ENCODE measurements at regions not wholly inside any gene's neighbourhood (a gene's known extent, or its start where the extent isn't known, plus 50 kb on each side); places are given as distances from the start of the nearest gene placed in this dataset.
"Not testable (repeated sequence)": the region's sequence is repeated elsewhere in the genome, so short reads cannot be mapped to it uniquely, and the experiment has no call there.

DNA sequence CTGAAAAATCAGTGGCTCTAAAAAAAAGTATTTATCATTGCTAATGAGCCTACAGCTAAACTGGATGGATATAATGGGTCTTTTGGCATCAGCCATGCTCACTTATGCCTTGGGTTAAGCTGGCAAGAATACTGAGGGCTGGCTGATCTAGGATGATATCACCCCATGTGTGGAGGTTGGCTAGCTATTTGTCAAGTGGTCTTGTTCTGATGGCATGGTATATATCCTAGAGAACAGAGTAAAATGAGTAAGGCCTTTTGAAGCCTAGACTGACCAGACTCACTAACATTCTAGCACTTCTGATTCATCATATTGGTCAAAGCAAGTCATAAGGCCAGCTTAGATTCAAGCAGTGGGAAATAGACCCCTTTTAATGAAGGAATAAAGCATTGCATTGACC lies 383.0 kb downstream of the SLITRK1 start:
- DNase-seq: no peak
- intact Hi-C loops (cut with DNase I): no loop called here

DNA sequence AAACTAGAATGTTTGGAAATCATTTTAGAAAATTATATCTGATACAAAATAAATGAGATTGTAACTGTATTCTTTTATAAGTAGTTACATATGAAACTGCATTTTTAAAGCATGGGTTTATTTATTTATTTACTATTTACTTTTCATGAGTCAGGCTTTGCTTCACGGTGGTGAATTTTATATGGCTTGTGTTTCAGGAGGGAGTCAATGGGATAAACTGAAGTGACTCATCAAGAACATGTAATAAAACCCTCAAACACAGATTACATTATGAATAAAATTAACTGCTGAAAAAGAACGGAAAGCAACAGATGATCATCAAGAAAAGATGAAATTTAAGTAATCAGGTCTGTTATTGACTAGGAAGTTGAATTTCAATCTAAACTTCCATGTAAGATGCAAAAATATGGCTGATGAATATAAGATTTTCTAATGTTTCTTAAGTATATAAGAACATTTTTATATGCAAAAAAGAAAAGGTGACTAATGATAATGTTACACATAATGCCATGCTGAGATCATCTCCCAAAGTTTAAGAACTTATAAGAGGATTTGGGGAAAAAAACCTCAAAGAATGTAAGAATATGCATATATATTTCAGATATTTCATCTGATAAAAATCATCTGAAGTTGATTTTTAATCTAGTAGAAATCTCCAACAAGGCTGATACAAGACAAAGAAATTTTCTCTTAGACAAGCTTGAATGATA lies 383.6 kb downstream of the SLITRK1 start:
- DNase-seq: no peak
- intact Hi-C loops (cut with DNase I): no loop called here

DNA sequence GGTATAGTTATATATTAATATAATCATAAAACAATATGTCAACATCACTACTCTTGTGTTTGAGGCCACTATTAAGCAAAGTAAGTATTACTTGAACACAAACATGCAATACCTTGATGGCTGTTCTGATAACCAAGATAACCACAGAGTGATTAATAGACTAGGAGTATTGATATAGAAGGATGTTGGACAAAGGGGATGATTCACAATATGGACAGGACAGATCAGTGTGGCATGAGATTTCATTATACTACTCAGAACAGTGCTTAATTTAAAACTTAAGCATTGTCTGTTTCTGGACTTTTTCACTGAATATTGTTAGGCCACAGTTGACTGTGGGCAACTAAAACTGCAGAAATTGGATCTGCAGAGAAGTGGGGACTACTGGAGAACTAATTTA lies 384.2 kb downstream of the SLITRK1 start:
- intact Hi-C loops (cut with DNase I): no loop called here
- no peak for DNase-seq

DNA sequence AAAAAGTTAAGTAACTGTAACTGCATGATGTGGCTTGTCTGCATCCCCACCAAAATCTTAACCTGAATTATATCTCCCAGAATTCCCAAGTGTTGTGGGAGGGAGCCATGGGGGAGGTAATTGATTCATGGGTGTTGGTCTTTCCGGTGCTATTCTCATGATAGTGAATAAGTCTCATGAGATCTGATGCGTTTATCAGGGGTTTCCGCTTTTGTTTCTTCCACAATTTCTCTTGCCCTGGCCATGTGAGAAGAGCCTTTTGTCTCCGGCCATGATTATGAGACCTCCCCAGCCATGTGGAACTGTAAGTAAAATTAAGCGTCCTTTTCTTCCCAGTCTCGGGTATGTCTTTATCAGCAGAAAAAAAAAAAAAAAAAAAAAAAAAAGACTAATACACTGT lies 385.8 kb downstream of the SLITRK1 start:
- intact Hi-C loops (cut with DNase I): no loop called here
- DNase-seq: no peak

DNA sequence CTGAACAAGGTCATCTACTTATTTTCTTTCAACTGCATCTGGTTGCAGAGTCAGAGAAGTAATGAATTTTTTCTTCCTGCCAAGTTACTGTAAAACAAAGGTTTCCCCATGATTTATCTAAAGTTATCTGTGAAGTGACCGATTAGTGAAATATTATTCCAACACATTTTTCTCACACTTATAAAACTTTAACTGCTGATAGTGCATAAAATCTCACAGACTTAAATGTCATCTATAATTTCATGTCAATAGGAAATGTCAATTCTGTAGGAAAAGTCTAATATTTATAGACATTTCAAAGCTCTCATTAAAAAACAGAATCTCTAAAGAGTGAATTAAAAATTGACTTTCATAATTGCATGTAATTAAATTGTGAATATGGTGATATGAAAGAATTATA lies 397.2 kb downstream of the SLITRK1 start:
- DNase-seq: no peak
- intact Hi-C loops (cut with DNase I): no loop called here

DNA sequence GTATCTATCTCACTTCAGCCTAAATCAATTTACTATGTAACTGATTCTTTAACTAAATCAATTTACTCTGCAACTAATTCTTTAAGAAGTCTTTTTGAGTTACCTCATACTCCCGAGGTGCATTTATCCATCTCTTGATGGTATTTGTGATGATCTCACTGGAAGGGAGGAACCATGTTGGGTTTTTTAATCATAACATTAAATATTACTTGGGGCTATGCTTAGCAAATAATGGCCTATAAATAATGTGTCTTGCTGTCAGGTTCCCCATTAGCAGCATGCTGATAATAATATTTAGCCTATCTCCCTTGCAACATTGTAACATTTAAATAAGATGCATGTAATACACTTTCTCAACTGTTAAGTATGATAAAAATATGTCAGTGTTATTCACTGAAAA lies 411.3 kb downstream of the SLITRK1 start:
- DNase-seq: no peak

DNA sequence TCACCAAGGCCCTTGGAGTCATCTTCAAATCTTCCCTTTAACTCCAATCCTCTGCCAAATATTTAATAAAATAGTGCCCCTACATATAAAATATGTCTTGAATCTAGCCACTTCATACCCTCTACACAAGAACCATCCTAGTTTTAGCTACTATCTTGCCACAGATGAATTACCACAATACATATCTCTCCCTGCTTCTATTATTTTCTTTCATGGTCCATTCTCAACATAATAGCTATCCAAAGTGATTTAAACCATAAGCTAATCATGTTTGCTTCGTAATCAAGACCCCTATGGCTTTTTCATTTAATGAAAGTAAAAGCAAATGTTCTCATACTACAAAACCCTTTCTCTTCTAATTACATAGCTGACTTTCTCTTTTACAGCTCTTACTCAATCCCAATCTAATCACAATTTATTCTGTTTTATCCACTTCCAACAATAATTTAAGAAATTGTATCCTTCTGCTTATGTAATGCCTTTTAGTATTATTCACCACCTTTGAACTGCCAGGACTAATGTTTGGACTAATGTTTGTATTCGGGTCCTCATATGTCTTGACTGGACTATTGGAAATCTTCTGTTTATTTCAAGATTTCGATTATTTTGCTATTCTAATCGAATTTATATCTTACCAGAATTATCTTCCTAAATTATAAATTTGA lies 412.0 kb downstream of the SLITRK1 start:
- no peak for DNase-seq
- intact Hi-C loops (cut with DNase I): no loop called here

More for the DNA sequence above, 411.3 kb downstream of the SLITRK1 start:
- intact Hi-C loops (cut with DNase I): no loop called here

DNA sequence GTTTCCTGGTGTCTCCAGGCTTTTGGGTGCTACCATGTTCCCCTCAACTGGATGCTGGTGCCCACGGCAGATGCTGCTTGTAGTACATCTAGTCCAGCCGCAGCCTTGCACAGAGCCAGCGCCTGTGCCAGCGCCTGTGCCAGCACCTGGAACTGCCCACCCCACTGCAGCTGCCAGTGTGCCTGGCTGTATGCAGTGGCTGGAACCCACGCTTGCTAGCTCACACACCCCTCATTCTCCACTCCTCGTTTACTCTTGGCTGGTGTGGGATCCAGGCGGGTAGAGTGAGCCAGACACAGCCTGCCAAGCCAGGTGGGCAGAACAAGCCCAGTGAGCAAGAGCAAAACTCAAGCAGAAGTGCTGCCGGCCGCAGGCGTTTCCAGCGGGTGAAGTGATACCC lies 428.6 kb downstream of the SLITRK1 start:
- DNase-seq: peak in 3 of 10 donors; percentile 55 to 83 (median 64)
- intact Hi-C loops (cut with DNase I): no loop called here

DNA sequence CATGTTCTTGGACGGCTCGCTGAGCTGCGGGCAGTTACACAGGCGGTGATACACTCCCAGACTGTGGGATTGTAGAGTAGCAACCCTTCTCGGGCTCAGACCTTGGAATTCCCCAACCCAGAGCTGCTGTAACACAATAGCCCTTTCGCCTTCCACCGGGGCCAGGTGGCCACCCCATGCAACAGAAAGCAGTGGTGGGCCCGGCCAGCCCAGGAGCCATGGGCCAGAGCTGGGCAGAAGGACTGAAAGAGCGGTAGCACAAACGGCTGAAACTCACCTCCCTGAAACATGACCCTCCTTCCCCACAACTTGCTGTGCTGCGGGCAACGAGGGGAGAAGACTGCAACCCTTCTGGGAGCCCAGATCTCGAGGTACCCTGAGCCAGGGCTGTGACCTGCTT lies 429.0 kb downstream of the SLITRK1 start:
- intact Hi-C loops (cut with DNase I): no loop called here
- peak in 1 of 10 donors; percentile 51 for DNase-seq

DNA sequence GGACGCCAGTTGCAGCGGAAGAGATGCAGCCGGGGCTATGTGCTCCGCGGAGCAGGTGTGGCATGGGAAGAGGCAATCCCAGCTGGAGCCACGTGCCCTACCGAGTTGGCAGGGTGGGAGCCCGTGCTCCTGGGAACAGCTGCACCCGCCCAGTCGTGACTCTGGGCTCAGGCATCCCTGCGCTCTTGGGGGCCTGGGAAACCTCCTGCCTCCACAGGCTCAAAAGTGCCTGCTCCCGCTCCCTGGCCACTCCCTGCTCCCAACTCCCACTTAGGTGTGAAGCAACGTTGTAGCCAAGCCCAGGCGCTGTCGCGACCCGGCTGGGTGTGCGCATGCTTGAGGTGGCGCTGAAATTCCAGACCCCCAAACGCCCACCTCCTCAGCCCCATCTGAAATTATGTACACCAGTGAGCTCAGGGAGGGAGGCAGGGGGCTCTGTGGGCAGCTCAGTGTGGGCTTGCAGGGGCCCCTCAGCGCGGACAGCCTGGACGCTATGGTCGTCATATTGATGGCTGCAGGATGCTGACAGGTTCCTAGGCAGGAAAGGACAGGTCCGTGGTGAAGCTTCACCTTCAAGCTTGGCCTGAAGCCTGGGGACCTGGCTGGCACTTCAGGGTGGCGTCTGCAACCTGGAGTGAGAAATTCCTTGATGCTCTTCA lies 429.9 kb downstream of the SLITRK1 start:
- DNase-seq: peak in 3 of 10 donors; percentile 67 to 77 (median 76)
- intact Hi-C loops (cut with DNase I): no loop called here

DNA sequence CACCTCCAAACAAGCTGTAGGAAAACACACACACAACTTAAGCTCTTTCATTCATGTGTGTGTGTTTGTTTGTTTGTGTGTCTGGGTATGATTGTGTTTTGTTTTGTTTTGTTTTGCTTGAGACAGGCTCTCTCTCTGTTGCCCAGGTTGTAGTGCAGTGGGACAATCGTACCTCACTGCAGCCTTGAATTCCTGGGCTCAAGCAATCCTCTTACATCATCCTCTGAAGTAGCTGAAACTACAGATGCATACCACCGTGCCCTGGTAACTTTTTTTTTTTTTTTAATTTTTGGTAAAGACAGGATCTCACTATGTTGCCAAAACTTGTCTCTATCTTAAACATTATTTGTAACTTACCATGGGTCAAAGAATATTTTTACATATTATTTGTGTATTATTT lies 431.7 kb downstream of the SLITRK1 start:
- DNase-seq: no peak
- intact Hi-C loops (cut with DNase I): no loop called here

DNA sequence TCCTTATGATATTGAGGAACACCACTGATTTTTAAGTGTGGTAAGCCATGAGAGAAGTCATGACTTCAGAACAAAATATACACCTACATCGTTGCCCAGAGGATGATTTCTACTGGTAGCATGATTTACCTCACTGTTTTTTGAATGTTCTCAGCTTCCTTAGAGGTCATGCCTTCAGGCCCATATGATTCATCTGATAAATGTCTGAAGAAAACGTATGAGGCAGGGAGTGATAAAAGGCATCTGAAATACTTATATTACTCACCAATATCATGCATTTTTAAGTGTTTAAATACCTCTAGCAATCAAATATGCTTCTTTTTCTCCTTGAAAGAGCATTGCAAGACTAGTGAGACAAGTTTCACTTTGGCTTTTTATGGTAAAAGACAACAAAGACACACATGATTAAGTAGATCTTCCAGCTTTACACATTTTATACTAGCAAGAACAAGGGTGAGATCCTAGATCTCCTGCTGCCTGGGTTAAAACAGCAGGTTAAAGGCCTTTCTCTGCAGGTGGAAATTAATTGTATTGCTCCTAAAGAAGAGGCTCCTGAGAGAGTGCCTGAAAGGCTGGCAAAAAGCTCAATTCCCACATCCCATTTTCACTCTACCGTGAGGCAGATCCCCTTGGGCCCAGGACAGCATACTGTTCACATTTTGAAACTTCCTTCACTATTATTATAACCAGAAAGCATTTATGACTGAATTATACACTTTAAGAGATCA lies 432.4 kb downstream of the SLITRK1 start:
- intact Hi-C loops (cut with DNase I): no loop called here
- DNase-seq: no peak

DNA sequence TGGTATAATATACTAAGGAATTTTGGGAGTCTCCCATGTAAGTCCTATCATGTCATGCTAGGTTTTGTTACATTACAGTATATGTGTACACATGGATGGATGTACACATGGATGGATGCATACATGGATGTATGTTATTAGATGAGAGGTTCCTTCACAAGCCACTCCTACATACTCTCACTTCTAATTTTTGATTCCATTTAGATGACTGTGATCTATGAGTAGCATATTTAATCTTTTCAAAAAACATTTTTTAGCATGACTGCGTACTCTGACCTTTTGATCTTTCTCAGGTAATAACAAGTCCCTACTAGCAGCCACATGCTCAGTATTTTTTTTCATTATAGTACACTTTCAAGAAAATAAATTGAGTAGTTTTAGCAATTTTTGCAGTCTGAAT lies 441.8 kb downstream of the SLITRK1 start:
- DNase-seq: no peak
- intact Hi-C loops (cut with DNase I): no loop called here

DNA sequence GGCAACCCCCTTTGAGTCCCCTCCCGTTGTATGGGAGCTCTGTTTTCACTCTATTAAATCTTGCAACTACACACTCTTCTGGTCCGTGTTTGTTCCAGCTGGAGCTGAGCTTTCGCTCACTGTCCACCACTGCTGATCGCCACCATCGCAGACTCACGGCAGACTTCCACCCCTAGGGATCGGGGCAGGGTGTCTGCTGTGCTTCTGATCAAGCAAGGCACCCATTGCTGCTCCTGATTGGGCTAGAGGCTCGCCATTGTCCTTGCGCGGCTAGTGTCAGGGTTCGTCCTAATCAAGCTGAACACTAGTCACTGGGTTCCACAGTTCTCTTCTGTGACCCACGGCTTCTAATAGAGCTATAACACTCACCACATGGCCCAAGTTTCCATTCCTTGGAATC lies 442.8 kb downstream of the SLITRK1 start:
- intact Hi-C loops (cut with DNase I): not testable (repeated sequence)
- peak in 2 of 10 donors; percentile 33 to 61 for DNase-seq

DNA sequence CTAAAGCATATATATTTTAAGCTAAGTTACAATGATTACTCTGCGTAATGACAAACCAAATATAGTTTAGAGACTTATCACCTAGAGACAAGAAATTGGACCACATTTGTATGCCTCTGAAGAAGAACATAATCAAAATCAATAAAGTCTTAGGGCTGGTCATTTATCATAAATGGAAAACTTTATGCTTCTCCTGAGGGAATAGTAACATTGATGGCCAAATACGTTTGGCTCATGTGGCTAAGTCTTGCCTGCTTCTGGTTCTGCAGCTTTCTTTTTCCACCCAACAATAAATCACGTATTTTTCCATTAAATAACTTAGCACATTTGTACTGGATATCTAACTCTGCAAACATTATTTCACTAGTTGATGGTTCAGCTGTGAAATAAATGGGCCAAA lies 458.4 kb downstream of the SLITRK1 start:
- intact Hi-C loops (cut with DNase I): no loop called here
- DNase-seq: no peak

DNA sequence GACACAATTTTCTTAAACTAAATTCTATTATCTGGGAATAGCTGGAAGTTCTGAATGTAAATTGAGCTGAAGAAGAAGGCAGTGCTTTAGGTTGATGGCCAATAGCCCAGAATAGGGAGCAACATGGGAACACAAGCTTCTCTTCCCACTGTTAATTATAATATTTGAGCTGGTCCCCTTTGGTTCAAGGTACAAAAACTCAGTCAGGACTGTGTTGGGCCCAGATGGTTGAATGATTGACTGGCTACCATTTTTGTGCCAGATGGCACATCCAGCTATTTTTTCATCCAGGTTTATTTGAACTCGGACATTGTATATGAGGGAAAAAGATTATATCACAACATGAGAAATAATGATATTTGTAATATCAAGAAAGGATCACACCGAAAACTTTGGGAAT lies 458.9 kb downstream of the SLITRK1 start:
- intact Hi-C loops (cut with DNase I): no loop called here
- no peak for DNase-seq

DNA sequence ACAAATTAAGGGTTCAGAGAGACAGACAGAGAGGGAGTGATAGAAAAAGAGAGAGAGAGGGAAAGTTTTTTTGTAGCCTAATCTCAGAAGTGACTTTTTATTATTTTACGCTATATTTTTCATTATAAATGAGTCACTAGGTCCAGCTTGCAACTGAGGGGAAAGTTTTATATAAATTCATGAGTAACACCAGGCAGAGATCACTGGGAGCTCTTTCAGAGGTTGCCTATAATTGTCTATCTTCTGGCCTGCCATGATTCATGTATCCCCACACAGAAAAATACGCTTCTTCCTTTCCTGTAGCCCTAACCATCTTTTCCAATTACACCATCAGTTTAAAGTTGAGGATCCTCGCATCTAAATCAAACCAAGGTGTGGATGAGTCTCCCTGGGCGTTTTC lies 467.9 kb downstream of the SLITRK1 start:
- no peak for DNase-seq
- intact Hi-C loops (cut with DNase I): no loop called here

DNA sequence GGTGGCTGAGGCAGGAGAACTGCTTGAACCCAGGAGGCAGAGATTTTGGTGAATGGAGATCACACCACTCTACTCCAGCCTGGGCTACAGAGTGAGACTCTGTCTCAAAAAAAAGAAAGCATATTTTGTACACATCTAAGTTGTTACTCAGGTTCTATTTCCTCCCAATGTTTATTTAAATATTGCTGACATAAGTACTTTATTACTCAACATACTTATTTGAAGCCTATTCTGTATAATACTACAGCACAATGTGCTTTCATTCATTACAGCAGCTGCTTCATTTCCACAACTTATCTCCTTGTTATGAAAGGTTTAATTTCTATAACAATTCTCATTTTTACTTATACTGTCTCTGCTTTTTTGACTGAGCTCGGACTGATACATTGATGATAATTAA lies 495.7 kb downstream of the SLITRK1 start:
- intact Hi-C loops (cut with DNase I): no loop called here
- DNase-seq: no peak

DNA sequence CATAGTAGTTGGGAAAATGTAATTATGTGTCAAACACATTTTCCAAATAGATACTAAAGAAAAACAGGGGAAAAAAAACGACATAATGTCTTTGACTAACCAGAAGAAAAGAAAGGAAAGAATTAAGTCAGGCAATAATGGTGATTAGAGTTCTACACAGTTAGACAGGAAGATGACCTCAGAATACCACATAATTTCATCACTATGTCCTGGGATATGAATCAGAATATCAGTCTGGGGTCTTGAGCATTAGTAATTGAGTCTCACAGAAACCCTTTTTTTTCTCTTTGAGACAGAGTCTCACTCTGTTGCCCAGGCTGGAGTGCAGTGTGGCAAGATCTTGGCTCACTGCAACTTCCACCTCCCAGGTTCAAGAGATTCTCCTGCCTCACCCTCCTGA lies 503.4 kb downstream of the SLITRK1 start:
- no peak for DNase-seq
- intact Hi-C loops (cut with DNase I): no loop called here

DNA sequence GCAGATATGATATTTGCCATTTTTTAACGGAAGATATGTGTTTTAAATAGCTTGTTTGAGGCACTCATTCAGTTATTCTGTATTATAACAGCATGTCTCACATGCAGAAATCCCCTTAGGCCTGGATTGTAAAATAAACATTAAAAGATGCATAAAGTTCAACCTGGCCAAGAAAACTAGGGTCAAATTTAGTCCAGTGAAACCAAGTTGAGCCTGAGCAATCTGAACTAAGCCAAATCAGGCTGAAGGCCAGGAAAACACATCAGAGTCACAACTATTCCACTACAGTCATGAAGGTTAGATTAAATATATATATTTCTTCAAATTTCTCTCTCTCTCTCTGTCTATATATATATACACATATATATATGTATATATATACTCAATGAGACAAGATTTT lies 504.8 kb downstream of the SLITRK1 start:
- DNase-seq: no peak
- intact Hi-C loops (cut with DNase I): no loop called here

DNA sequence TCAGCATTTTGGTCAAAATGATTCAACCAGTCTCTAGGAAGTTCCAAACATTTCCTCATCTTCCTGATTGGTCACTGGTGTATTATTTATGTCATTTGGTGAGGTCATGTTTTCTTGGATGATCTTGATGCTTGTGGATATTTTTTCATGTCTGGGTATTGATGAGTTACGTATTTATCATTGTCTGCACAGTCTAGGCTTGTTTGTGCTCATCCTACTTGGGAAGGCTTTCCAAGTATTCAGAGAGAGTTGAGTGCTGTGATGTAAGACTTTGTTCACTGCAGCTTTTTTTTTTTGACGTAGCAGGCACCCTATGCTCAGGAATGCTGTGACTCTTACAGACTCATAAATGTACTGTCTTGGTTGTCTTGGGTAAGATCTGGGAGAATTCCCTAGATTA lies 509.5 kb downstream of the SLITRK1 start:
- no peak for DNase-seq
- intact Hi-C loops (cut with DNase I): no loop called here

Data from posterior cingulate gyrus (tissue), 11 donors.